Suppressor macrophage treated with lipopolysaccharide for 4 hours (primary cell): ENCODE measurements at regions not wholly inside any gene's neighbourhood (a gene's known extent, or its start where the extent isn't known, plus 50 kb on each side); places are given as distances from the start of the nearest gene placed in this dataset.

Experiments
- DNase-seq: peaks from one replicate; pipeline ENCODE4 v3.0.0-alpha.2; 2020

GRCh38 chr7:54964136-54964535 lies 54.7 kb upstream of the EGFR start:
- DNase-seq: no peak

- no peak for DNase-seq
Observed at GRCh38 chr7:54967377-54967776, 51.4 kb upstream of the EGFR start.

- no peak for DNase-seq
Observed at GRCh38 chr7:54968018-54968417, 50.8 kb upstream of the EGFR start.
